HG02938 (cell line): ENCODE measurements at regions not wholly inside any gene's neighbourhood (a gene's known extent, or its start where the extent isn't known, plus 50 kb on each side); places are given as distances from the start of the nearest gene placed in this dataset.
"Not testable (repeated sequence)": the region's sequence is repeated elsewhere in the genome, so short reads cannot be mapped to it uniquely, and the experiment has no call there.

ENCODE experiments used
- ATAC-seq: cut with Tn5 transposase; IDR thresholded peaks from one replicate; pipeline ENCODE4 v1.9.1; 2021; ENCODE audit warnings: mild to moderate bottlenecking, moderate library complexity; ENCODE audit not compliant: unreplicated experiment

DNA sequence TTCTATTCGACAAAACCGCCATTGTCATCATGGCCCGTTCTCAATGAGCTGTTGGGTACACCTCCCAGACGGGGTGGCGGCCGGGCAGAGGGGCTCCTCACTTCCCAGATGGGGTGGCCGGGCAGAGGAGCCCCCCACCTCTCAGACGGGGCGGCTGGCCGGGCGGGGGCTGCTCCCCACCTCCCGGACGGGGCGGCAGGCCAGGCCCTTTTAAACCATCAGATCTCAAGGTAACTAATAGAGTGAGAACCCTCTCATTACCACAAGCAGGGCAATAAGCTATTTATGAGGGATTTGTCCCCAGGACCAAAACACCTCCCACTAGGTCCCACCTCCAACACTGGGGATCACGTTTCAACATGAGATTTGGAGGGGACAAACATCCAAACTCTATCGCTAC lies 571.5 kb downstream of the INSC start:
- not testable (repeated sequence) for ATAC-seq

DNA sequence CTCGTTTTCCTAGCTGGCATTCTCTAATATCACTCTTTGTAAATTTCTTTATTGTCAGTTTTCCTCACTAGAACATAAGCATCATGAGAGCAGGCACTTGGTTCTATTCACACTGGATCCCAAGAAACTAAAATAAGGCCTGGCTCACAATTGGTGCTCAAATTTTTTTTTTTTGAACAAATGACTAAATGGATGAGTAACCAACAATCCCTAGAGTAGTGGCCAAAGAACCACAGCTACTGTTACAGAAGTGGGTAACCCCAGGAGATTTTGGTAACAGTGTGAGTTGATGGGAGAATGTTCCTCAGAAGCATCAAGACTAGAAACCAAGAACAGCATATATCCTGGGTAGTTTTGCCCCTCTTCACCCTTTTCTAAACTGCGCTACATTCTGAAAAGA lies 572.6 kb downstream of the INSC start:
- no peak for ATAC-seq

DNA sequence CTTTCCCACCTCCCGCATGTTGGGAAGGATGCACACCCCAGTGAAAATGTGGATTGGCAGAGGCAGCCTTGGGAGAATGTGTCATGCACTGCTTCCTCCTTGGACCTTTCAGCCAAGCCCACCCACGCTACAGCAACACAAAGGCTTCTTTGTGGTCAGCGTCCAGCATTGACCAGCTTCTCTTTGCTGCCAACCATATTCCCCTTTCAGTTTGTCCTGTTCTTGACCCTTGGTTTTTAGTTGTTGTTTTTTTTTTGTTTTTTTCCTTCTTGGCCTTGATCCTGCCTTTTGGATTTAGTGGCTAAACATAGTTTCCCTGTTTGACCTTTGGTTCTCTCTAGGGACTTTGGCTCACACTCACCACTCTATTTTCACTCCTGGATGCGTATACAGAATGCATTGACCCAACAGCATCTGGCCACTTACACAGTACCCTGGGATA lies 573.6 kb downstream of the INSC start:
- ATAC-seq, result no peak

DNA sequence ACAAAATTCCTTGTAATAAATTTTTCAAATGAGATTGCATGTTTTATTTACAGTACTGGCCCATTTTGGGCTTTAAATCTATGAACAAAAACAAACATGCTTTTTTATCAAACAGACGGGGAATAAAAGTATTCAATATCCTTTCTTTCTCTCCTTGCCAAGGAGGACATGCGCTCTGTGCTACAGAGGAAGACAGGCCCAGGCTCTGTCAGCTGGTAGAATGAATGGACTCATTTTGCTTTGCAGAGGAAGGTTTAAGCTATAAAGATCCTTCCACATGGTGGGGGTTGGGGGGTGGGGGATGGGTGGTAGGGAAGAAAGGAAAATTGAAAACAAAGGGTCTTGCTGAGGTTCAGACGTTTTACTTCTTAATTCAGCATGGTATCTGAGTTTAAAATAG lies 575.6 kb downstream of the INSC start:
- ATAC-seq, result no peak

DNA sequence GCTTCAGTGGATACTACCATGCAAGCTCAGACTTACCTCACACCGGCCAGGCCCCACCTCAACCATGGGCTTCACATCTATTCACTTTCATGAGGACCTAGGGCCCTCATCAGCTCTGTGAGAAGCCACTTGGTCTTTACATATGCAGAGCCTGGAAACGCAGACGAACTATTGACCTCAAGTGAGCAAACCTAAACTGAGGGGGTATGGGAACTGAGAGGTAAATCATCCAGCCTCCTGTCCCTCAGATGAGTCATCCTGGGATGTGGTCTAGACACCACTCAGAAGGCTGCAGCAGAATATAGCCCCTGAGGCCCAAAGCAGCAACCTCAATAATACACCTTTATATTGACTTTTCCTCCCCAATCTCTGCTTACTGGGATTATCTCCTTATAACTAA lies 578.0 kb downstream of the INSC start:
- no peak for ATAC-seq

DNA sequence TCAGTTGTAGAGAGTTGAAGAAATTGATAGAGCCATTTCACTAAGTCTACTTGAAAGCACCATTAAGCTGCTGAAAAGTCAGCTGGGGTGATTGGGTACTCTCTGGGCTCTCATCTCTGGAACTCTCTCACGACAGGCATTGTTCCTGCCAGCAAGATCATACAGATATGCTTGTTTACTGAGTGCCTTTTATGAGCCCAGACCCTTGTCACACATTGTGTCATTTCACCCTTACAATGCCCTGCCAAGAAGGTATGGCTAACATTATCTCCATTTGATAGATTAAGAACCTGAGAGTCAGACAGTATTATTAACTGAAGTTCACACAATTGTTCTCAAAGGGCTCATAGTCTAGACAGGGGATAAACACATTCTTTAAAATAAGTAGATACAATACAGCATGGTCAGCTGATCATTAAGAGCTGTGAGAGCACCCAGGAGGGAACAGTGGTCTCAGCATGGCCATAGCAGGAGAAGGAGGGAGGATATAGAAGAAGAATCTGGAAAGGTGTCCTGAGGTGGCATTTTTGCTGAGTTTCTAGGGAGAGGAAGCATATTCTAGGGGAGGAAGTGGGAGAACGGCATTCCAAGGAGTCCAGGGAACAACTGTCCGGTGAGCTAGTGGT lies 580.5 kb downstream of the INSC start:
- ATAC-seq, result no peak

DNA sequence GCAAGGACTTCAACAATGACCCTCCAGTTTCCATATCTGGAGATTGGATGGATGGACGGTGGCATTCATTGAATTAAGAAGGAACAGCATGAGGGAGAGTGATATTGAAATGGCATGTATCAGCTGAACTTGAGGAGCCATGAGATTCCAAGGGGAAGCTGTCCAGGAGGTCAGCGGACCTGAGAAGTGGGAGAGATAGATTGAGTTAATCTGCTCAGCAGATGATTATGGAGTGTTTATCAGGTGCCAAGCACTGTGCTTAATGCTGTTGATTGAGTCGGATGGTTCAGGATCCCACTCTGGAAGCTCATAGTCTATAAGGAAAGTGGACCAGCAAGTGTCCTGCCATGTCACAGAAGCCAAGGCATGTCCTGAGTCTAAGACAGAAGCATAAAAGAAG lies 581.3 kb downstream of the INSC start:
- ATAC-seq, result no peak

DNA sequence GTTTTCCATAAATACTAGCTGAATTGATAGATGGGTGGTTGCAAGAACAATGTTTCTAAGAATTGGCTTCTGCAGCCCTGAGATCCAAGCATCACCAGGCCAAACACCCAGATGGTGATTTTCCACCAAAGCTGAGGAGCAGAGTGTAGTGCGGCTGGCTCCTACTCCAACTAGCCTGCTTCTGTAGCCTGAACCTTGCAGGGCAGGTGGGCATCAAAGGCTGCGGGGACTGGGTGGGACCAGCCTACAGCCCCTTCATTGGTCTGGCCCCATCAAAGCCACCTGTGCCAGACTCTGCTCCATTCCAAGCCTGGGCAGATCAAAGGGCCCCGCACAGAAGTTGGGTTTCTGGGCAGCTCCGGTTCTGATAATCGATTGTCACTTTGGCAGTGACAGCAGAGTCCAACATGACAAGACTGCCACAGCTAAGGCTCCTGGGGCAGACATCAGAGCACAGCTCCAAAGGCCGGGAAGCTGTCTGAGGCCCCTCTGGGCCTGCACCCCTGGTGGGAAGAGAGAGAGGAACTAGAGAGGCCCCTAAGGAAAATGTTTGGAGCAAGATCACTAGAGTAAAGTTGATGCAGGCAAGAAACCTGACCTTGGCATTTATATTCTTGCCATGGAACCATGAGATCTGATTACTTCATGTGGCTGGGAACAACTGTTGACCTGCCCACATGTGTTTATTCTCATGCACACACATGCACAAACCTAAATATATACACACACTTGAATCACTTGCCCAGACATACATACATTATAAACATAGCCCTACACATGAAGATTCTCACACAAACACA lies 582.9 kb downstream of the INSC start:
- ATAC-seq, result no peak

DNA sequence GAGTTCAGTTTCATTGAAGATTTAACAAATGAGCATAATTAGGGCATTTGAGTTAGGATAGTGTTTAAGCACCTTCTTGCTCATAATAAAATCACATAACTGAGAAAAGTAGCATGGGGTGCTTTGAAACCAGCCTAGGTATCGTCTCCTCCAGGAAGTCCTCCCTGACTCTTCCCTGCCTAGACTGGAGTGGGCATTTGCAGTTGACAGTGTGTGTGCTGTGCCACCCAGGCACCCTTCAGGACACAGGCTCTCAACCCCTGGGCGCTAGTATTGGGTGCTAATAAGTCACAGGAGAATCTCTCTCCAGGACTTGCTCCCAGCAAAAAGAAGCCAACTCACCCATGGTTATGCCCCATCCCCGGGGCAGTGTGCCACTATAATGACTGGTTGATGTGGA lies 584.1 kb downstream of the INSC start:
- no peak for ATAC-seq

DNA sequence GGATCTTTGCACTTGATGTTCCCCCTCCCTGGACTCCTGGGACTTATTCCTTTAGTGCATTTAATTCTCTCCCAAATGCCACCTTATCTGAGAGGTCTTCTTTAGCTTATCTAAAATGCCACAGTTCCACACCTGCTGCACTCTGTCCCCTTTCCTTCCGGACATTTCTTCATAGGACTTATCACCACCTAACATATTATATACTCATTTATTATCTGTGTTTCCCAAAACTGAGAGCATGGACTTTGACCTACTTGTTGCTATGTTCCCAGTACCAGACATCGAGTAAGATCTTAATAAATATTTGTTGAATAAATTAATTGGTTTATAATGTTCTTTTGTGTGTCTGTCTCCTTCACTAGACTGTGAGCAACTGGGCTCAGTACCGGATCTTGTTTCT lies 585.3 kb downstream of the INSC start:
- ATAC-seq, result no peak

DNA sequence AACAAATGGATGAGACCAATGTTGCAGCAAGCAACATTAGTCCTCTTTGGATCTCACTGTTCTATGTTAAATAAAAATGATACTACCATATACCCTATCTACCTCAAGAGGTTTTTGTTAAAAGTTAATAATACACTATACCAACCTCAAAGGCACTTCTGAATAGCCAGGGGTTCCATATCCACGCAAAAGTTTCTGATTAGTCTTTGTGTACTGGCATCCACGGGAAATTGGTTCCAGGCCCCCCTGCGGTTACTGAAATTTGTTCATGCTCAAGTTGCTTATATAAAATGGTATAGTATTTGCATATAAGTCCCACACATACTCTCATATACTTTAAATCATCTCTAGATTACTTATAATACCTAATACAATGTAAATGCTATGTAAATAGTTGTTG lies 585.7 kb downstream of the INSC start:
- ATAC-seq, result no peak

DNA sequence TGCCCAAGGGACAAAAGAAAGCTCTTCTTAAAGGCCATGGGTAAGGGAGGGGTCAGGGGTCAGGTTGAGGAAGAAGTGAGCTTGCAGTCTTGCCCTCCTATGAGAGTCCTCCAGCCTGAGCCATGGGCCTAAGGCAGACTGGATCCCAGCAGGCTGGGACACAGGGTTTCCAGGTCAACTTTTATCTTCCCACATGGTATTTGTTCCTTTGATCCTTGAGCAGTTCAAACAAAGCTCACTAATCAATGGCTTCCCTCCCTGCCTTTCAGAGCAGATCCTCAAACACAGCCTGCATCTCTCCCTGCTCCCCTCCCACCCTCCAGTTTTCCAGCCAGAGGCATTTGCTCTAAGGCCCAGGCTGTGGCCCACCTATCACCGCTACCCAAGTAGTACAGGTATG lies 589.3 kb downstream of the INSC start:
- no peak for ATAC-seq

DNA sequence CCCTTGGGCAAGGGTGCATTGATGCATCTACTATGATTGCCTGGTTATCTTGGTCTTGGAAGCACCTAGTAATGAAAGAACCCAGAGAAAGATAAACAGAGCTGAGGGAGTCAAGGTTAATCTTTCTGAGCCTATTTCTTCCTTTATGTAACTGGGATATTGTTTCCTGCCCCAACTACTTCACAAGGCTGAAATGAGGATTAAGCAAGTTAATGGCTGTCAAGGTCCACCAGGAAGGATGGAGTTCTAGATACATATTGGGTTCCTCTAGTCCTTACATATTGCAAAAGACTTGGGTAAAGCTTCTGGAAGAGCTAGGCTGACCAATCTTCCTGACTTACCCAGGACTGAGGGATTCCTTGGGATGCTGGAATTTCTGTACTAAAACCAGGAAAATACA lies 589.8 kb downstream of the INSC start:
- ATAC-seq, result no peak

DNA sequence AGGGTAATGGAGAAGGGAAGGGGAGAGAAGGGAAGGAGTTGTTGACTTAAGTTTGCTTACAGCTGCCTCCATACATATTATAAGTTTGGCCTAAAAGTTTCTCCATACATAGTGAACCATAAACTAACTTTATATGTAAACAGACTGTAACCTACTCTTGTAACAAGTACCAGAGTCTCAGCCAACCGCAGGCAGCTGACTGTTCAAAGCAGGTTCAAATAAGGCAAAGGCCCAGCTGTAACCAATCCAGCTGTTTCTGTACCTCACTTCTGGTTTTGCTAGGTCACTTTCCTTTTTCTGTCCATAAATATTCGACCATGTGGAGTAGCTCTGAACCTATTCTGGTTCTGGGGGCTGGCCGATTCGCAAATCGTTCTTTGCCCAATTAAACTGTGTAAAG lies 591.2 kb downstream of the INSC start:
- ATAC-seq, result no peak

DNA sequence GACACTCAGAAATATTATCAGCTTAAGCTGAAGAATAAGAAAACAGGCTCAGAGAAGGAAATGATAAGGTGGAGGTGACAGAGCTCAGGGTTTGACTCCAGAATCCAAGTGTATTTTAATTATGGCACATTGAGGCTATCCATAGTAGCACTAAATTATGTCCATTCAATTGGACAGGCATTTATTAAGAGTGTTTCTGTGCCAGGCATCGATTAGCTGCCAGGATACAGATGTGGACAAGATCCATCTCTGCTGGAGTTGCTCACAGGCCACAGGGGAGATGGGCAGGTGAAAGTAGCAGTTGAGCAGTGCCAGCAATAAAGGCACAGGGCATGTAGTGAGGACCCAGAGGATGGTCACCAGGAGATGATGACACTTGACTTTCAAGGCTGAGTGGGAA lies 592.5 kb downstream of the INSC start:
- no peak for ATAC-seq

DNA sequence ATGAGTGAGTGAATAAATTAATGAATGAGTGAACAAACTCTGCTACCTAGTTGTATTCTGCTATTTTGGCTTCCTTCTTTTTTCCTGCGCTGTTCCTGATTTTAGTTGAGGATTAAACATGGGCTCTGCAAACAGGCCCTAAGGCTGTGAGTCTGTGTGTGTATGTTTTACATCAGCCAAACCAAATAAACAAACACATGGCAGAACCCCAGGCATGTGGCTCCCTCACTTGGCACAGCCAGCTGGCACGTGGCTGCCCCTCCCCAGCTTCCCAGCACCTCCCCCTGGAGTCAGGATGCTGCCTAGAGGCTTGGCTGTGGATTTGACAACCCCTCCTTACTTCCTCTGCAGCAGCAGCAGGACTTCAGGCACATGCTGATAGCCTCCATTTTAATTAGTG lies 593.2 kb downstream of the INSC start:
- no peak for ATAC-seq

DNA sequence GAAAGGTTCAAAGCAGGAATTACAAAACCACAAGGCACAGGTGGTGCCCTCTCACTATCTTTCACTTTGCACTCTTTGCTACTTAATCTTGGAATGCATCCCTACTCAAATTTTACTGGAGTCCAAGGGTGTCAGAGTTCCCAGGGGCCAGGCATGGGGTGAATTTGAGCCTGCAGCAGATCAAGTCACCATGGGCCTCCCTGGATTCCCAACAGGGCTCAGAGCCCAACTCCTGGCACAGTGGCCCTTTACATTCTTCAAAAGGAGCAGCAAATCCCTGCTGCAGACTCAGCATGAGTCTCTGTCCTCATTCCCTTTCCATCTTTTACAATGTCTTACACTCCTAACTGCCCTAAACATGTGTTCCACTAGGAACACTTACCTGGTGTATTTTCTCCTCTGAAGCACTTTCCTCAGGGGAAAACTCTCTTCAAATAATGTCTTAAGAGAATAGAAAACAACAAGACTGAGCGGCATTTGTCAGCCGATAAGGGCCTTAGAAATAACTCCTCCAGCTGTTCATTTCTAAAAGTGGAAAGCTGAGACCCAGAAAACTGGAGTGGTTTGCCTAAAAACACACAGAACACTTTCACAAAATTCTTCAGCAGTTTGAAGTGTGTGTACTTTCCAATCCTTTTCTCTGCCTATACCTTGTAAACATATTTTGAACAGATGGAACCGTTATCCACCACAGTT lies 596.0 kb downstream of the INSC start:
- ATAC-seq, result no peak

DNA sequence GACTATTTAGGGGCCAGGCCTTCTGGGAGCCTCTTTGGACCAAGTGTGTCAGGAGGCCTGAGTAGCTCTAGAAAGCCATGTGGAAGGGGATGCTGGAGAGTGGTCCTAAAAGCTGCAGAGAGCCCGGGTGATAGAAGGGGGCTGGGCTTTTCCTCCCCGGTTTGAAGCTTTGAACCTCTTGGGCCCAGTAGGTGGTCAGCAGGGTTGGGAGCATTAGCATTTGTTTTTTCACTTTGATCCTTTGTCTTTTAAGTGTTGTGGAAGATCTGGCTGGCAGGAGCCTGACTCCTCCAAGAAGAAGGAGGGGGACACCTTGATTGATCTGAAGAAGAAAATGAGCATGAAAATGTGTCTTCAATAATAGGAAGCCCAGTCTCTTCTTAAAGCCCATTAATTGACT lies 596.6 kb downstream of the INSC start:
- no peak for ATAC-seq

DNA sequence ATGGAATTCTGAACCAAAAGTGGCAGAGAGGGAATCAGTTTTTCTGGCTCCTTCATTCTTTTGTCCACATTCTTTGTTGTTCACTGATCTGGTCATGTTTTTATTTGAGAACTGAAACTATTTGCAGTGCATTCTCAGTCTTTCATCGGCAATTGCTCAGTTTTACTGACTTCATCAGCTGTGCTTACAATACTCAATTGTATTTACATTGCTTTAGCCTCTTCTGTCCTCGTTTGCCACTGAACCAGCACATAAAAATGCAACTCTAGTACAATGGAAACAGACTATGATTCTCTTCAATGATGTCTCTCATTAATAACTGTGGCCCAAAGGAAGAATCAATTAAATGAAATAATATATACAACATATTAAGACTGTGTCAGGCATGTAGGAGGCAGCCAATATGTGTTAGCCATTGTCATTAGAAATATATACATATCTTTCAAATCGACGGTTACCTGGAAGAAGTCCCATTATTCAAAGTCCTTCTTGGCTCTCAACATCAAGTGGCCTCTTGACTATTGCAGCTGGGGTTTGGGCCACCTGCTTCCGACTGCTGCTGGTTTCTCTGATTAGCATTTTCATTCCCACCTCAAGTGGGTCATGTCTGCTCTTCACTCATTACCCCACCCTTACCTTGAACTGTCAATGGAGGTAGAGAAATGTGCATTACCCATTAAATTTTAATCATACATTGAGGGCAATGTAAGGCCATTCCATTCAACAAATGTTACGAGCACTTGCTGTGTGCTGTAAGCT lies 600.1 kb downstream of the INSC start:
- ATAC-seq, result no peak

DNA sequence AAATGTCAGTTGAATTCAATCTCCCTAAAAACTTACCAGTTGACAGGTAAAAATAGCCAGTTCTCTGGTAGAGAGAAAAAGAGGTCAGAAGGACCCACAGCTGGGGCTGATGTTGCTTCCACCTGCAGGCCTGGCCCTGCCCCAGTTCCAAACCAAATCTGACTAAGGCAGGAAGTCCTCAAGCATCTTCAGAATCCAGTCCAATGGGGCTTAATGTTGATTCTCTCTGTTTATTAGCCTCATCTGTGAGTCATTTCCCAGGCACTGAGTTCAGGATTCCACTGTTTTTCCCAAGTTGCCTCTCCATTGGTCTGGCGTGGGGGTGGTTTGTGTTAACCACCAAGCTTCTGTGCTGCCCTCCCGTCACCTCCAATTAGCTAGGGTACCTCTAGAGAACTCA lies 601.8 kb downstream of the INSC start:
- no peak for ATAC-seq

DNA sequence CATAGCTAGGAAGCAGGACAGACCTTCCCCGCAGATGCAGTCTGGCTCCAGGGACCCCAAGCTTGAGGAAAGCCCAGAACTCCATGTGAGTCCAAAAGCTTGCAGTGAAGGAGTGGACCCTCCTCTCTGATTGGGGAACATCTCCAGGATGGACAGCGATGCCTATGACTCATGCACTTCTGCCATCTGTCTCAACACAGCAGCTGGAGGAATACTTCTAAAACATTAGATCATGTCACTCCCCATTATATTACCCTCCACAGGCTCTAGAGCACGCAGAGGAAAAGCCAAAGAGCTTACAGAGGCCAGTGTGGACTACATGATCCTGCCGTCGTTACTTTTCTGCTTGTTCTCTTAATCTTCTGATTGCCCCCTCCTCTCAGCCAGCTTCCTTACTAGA lies 605.7 kb downstream of the INSC start:
- no peak for ATAC-seq
